OCI-LY3 (cell line): ENCODE measurements at regions not wholly inside any gene's neighbourhood (a gene's known extent, or its start where the extent isn't known, plus 50 kb on each side); places are given as distances from the start of the nearest gene placed in this dataset.

ENCODE experiments used
- H2AFZ ChIP-seq: fragments of 200-600, 300-600 bp; shearing (Covaris generic); 2 replicates; pipeline ENCODE4 v1.6.0; 2014; ENCODE audit warnings: antibody characterized with exemption, low read depth, low read length
- H3K27ac ChIP-seq: fragments of 200-600, 300-600 bp; sonication (generic); 2 replicates; pipeline ENCODE4 v1.5.1; 2014; ENCODE audit warnings: mild to moderate bottlenecking, low read length, moderate library complexity, mixed read lengths
- H3K27me3 ChIP-seq: fragments of 200-600, 300-600 bp; sonication (generic); 2 replicates; pipeline ENCODE4 v1.6.1; 2014; ENCODE audit warnings: low read depth, low read length, mixed read lengths
- H3K36me3 ChIP-seq: fragments of 200-600, 300-600 bp; sonication (generic); replicated peaks from 2 replicates; pipeline ENCODE3; 2014; ENCODE audit warnings: low read depth, low read length, mixed read lengths
- H3K4me1 ChIP-seq: fragments of 300-600, 200-600 bp; sonication (generic); 2 replicates; pipeline ENCODE4 v1.6.1; 2014; ENCODE audit warnings: low read length, mixed read lengths
- H3K4me2 ChIP-seq: fragments of 200-600, 300-600 bp; sonication (generic); 2 replicates; pipeline ENCODE4 v1.6.1; 2014; ENCODE audit warnings: low read length, mixed read lengths
- H3K4me3 ChIP-seq: fragments of 300-600, 200-600 bp; sonication (generic); 2 replicates; pipeline ENCODE4 v1.5.1; 2014; ENCODE audit warnings: antibody characterized with exemption, mild to moderate bottlenecking, low read length, moderate library complexity
- H3K79me2 ChIP-seq: fragments of 300-600, 200-600 bp; shearing (Covaris generic); 2 replicates; pipeline ENCODE4 v1.6.1; 2014; ENCODE audit warnings: mild to moderate bottlenecking, low read length, mixed read lengths
- H3K9ac ChIP-seq: fragments of 300-600, 200-600 bp; shearing (Covaris generic); 2 replicates; pipeline ENCODE4 v1.6.0; 2014; ENCODE audit warnings: mild to moderate bottlenecking, low read length, moderate library complexity
- H3K9me3 ChIP-seq: fragments of 200-600, 300-600 bp; shearing (Covaris generic); 2 replicates; pipeline ENCODE4 v1.6.1; 2014; ENCODE audit warnings: low read length, mixed read lengths; ENCODE audit not compliant: insufficient read depth
- H4K20me1 ChIP-seq: fragments of 200-600, 300-600 bp; sonication (generic); 2 replicates; pipeline ENCODE4 v1.6.1; 2016; ENCODE audit warnings: low read length, mixed read lengths; ENCODE audit not compliant: insufficient read depth
- EZH2phosphoT487 ChIP-seq: fragments of 200-600 bp; shearing (Covaris generic); IDR thresholded peaks from 2 replicates; pipeline ENCODE4 v1.6.1; 2018; ENCODE audit warnings: antibody characterized with exemption, mixed run types, low read depth
- TF ChIP-seq, protein P1 (sequence below): fragments of 200-600, 300-600 bp; sonication (generic); IDR thresholded peaks from 2 replicates; pipeline ENCODE4 v1.5.1; 2014; ENCODE audit warnings: antibody characterized with exemption, low read length, low read depth

DNA sequence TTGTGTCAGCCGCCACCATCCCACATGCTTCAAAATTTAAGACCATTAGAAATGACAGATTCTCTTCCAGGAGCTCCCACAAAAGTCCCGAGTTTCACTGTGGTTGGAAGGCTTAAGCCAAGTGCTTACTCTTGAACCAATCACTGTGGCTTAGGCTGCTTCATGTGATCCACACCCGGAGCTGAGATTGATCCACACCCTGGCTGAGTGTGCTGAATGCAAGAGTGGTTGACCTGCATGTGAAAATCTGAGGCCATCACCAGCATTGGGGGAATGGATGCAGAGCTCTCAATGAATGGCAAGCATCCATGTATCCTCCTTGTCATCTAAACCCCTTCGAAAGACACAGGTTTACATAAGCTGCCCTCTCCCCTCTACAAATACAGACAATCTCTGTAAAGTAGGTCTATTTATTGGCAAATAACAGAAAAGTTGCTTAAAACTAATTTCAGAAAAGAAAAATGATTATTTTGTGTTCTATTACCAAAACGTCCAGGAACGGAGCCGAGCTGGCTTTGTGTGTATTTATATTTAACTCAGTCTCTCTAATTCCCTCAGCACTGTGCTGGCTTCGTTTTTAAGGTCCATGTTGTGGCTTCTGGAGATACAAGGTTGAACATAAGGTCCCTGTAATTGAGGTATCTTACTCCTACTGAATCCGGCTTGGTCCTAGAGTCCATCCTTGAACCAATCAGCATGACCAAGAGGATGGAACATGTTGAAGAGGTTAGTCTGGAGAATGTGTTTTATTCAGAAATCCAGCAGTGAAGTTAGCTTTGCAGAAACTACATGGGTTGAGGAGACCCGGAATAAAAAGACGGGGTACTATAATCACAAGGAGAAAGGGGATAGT lies 332.4 kb downstream of the LIG4 start:
- Histone ChIP-seq H3K9ac (no peak overlapping the region), H3K27me3 (no peaks in the 10 kb centered on the region), H3K36me3 (no peaks in the 10 kb centered on the region), H3K9me3 (no peaks in the 10 kb centered on the region), H3K27ac (no peak overlapping the region), H3K4me3 (no peak overlapping the region), H3K4me2 (no peak overlapping the region), H4K20me1 (no peaks in the 10 kb centered on the region), H3K4me1 (no peaks in the 10 kb centered on the region), H3K79me2 (no peaks in the 10 kb centered on the region), H2AFZ (no peak overlapping the region)
- TF ChIP-seq EZH2phosphoT487 = no peak
- TF ChIP-seq, protein P1, sequence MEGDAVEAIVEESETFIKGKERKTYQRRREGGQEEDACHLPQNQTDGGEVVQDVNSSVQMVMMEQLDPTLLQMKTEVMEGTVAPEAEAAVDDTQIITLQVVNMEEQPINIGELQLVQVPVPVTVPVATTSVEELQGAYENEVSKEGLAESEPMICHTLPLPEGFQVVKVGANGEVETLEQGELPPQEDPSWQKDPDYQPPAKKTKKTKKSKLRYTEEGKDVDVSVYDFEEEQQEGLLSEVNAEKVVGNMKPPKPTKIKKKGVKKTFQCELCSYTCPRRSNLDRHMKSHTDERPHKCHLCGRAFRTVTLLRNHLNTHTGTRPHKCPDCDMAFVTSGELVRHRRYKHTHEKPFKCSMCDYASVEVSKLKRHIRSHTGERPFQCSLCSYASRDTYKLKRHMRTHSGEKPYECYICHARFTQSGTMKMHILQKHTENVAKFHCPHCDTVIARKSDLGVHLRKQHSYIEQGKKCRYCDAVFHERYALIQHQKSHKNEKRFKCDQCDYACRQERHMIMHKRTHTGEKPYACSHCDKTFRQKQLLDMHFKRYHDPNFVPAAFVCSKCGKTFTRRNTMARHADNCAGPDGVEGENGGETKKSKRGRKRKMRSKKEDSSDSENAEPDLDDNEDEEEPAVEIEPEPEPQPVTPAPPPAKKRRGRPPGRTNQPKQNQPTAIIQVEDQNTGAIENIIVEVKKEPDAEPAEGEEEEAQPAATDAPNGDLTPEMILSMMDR = no peak

GRCh38 chr13:107881362-107881761 lies 334.0 kb downstream of the LIG4 start:
- TF ChIP-seq, protein P1 = no peak
- TF ChIP-seq EZH2phosphoT487 = no peak
- no peaks in the 10 kb centered on the region for H3K36me3 ChIP-seq
- H3K27me3 ChIP-seq = no peaks in the 10 kb centered on the region
- no peaks in the 10 kb centered on the region for H4K20me1 ChIP-seq
- H3K9me3 ChIP-seq = no peaks in the 10 kb centered on the region
- H3K27ac ChIP-seq = no peak overlapping the region
- H3K79me2 ChIP-seq = no peaks in the 10 kb centered on the region
- no peak overlapping the region for H3K4me3 ChIP-seq
- no peak overlapping the region for H2AFZ ChIP-seq
- H3K4me1 ChIP-seq = no peaks in the 10 kb centered on the region
- no peak overlapping the region for H3K9ac ChIP-seq
- no peak overlapping the region for H3K4me2 ChIP-seq

GRCh38 chr13:107874456-107874855 lies 340.9 kb downstream of the LIG4 start:
- TF ChIP-seq, protein P1 = no peak
- TF ChIP-seq EZH2phosphoT487 = no peak
- no peak overlapping the region for H3K27ac ChIP-seq
- H3K4me2 ChIP-seq = no peak overlapping the region
- no peaks in the 10 kb centered on the region for H3K9me3 ChIP-seq
- H3K4me1 ChIP-seq = no peaks in the 10 kb centered on the region
- no peak overlapping the region for H3K9ac ChIP-seq
- H3K36me3 ChIP-seq = no peaks in the 10 kb centered on the region
- H3K79me2 ChIP-seq = no peaks in the 10 kb centered on the region
- no peaks in the 10 kb centered on the region for H3K27me3 ChIP-seq
- H3K4me3 ChIP-seq = no peak overlapping the region
- H2AFZ ChIP-seq = no peak overlapping the region
- no peaks in the 10 kb centered on the region for H4K20me1 ChIP-seq

DNA sequence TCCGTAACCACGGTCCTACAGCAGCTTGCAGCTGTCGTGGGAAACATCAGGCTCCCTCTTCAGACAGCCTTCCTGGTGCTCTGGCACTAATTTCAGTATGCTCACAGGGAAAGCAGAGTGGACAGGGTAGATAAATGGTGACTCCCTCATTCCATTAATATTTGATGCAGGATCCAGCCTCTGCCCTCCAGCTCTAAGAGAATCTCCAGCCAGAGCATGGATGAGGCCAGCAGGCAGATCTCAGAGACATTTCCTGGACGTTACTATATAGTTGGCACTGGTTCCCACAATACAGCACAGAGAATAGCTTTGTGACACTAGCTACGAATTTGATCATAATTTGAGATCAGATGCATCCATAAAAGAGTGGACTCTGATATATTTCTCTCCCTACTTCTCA lies 341.4 kb downstream of the LIG4 start:
- H3K4me1 ChIP-seq = no peaks in the 10 kb centered on the region
- no peaks in the 10 kb centered on the region for H3K9me3 ChIP-seq
- H3K9ac ChIP-seq = no peak overlapping the region
- no peaks in the 10 kb centered on the region for H3K27me3 ChIP-seq
- H3K79me2 ChIP-seq = no peaks in the 10 kb centered on the region
- H3K4me3 ChIP-seq = no peak overlapping the region
- H2AFZ ChIP-seq = no peak overlapping the region
- H4K20me1 ChIP-seq = no peaks in the 10 kb centered on the region
- TF ChIP-seq EZH2phosphoT487 = no peak
- TF ChIP-seq, protein P1 = no peak
- H3K27ac ChIP-seq = no peak overlapping the region
- no peak overlapping the region for H3K4me2 ChIP-seq
- H3K36me3 ChIP-seq = no peaks in the 10 kb centered on the region
